ENCODE measurements at regions not wholly inside any gene's neighbourhood (a gene's known extent, or its start where the extent isn't known, plus 50 kb on each side); places are given as distances from the start of the nearest gene placed in this dataset.
"Not testable (repeated sequence)": the region's sequence is repeated elsewhere in the genome, so short reads cannot be mapped to it uniquely, and the experiment has no call there.

DNA sequence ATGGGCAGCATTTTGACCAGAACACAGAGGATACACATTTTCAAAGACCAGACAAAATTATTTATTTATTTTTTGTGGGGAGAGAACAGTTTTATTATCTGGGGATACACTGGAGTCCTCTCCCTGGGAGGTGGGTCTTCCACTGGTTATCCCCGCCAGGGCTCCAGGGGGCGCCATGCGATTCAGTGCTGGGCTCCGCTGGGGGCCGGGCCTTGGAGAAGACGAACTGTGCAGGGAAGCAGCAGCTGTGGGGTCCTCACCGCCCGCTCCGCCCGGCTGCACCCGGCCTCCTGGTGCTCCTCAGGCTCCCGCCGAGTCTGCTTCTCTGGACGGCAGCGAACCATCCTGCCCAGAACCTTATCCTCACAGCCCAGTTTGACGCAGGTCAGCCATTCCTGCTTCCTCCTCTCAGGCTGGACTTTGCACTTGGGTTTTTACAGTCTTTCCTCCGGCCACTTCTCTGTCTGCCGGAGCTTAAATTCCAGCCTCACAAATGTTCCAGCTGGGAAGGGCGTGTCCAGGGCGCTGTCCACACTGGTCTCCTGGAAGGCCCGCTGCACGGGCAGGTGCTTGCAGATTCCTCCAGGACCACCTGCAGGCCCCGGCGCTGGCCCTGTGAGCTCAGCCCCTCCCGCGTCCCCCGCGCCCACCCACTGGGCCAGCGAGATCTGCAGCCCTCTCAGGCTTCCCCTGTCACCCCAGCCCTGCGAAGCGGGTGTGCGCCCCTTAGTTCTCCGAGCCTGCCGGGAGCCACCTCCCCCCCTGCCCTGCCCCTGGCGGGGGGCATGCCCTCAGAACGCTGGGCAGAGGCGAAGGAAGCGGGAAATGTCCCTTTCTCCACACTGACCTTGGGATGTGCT is 1830.0 kb upstream of the DEFB115 start:
- DNase-seq (ENCODE audit: low spot score), result no peak

DNA sequence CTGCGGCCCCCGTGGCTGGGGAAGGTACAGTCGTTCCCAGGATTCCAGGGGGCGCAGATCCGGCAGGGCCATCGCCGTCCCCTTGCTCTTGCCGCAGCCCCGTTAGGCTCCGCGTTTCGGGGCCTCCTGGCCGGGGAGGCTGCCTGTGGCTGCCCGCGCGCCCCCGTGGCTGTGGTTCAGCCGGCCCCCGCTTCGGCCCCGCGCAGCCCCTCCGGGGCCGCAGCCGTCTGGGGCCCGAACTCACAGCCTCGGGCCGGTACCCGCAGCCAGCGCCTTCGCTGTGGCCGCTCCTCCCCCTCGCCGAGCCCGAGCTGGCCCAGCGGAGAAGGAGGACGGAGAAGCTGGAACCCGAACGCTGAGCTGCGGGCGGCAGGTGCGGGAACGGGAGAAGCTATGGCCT is 1826.9 kb upstream of the DEFB115 start:
- DNase-seq (ENCODE audit: low spot score), result no peak

DNA sequence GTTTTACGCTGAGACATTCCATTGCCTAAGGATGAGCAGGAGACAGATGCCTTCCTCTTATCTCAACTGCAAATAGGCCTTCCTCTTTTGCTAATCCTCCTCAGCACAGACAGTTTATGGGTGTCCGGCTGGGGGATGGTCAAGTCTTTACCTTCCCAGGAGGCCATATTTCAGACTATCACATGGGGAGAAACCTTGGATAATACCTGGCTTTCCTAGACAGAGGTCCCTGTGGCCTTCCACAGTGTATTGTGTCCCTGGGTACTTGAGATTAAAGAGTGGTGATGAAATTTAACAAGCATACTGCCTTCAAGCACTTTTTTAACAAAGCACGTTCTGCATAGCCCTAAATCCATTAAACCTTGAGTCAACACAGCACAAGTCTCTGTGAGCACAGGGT is 1816.7 kb upstream of the DEFB115 start:
- not testable (repeated sequence) for DNase-seq (ENCODE audit: low spot score)

DNA sequence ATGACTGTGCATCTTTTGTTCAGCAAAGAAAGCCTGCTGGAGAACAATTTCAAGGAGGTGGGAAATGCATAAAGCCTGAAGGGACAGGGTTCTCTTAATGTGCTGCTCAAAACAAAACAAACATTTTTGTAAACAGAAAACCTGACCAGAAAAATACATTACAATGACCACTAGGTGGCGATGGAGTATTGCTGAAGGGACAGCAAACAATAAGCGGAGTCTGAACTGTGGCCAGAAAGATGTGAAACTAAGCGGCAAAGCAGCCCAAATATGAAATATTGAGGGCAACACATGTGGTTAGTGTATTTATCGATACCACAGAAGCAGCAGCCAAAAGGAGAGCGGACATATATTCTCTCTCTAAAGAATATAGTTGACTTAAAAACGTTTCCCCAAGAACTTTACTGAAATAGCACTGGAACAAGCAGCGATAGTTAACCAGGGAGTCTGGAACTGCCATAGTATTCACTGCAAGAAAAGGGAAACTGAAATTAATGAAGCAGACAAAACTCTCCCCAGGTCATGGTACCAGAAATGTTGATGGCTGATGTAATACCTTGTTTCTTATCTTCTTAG is 1814.2 kb upstream of the DEFB115 start:
- not testable (repeated sequence) for DNase-seq (ENCODE audit: low spot score)

DNA sequence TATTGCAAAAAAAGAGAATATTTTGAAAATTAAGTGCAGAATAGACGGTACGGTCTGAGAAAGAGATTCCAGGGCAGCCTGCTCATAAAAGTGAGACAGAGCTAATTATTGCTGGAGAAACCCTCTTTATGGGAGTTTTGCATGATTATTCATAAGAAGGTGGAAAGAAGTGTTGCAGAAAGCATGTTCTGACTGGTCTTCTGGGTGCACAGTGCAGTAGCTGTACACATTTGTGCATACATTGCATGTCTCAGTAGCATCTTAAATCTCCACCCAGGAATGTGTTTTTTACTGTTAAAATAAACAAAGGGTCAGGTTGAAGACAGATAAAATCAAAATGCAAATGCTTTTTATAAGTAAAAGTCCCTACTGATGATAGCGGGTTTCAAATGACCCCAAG is 1813.6 kb upstream of the DEFB115 start:
- no peak for DNase-seq (ENCODE audit: low spot score)

DNA sequence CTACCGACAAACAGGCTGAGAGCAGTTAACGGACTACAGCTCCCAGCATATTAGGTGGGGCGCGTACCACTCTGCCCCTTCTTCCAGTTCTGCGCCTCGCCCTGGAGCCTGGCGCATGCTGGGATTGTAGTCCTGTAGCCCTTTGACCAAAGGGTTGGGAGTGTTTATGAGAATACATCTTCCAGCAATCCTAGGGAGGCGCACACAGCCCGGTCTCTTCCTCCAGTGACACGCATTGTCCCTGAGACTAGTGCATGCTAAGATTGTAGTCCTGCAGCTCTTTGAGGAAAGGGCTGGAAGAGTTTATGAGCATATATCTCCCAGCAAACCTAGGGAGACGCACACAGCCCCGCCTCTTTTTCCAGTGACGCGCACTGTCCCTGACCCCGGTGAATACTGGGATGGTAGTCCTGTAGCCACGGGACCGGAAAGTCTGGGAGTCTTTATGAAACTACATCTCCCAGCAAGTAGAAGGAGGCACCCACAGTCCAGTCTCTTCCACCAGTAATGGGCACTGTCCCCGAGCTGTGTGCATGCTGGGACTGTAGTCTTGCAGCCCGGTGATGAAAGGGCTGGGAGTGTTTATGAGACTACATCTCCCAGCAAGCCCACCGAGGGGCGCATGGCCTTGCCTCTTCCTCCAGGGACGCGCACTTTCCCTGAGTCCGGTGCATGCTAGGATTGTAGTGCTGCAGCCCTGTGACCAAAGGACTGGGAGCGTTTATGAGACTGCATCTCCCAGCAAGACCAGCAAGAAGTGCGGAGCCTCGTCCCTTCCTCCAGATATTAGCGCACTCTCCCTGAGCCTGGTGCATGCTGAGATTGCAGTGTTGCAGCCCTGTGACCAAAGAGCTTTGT is 1812.2 kb upstream of the DEFB115 start:
- DNase-seq (ENCODE audit: low spot score), result not testable (repeated sequence)

GRCh38 chr20:29447517-29448484 is 1809.7 kb upstream of the DEFB115 start:
- not testable (repeated sequence) for DNase-seq (ENCODE audit: low spot score)

GRCh38 chr20:29448806-29449470 is 1808.5 kb upstream of the DEFB115 start:
- DNase-seq (ENCODE audit: low spot score), result no peak

DNA sequence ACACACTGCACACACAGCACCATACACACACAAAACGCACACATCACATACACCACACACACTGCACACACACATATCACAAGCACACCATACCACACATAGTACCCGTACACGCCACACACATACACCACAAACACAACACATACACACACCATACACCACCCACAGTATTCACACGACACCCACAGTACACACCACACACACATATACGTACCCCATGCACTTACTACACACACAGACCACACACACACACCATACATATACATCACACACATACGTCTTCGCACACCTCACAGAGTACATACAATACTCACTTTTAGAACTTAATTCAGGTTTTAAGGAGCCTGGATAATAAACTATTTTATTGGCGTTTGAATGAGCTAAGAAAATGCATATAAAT is 1805.3 kb upstream of the DEFB115 start:
- no peak for DNase-seq (ENCODE audit: low spot score)

DNA sequence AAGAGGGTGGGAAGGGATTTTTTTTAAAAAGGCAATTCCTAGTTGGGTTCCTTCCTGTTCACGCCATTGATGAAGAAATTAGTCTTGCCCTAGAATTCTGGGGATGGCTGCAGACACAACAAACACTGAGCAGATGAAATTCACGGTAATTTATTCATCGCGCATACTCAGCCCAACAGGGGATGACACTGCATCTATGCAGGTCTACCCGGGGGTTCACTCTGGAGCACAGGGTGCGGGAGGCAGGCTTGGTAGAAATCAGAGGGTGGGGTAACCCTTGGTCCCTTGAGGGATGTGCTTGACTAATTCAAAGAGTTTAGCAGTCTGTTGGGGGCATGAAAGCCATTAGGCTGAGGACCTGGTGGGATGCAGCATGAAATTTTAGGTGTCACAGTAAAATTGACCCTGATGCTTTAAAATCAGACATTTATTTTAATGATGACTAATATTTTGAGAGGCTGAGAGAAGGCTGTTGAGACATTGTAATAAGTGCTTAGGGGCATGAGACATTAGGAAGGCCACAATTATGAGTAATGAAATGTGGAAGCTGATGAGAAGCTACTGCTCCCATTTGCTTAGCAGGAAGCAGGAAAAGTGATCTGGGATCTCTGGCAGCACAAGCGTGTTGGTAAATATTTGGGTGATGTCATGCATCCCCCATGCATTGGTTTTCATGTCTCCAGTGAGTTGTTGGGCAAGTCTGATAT is 1800.3 kb upstream of the DEFB115 start:
- DNase-seq (ENCODE audit: low spot score), result not testable (repeated sequence)

GRCh38 chr20:29472606-29473005 is 1784.9 kb upstream of the DEFB115 start:
- DNase-seq (ENCODE audit: low spot score), result no peak

- DNase-seq (ENCODE audit: low spot score), result not testable (repeated sequence)
Observed at GRCh38 chr20:29492840-29493239, 1764.6 kb upstream of the DEFB115 start.

DNA sequence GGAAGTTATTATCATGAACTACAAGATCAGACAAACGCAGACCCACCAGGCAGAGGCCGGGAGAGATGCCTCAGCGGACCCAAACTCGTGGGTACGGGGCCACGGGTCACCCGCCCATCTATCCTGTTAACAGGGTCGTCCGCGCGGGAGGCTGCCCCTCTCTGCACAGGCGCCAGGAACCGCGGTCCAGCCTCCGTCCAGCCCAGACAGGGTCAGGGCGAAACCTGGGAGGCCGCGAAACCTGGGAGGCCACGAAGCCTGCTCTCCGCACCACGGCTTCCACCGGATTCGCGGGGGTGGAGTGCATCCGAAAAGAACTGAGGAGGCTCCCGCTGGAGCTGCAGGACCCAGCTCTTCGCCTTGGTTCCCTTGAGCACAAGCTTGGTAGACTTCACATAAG is 1760.7 kb upstream of the DEFB115 start:
- not testable (repeated sequence) for DNase-seq (ENCODE audit: low spot score)

- DNase-seq (ENCODE audit: low spot score), result no peak
Observed at GRCh38 chr20:29497261-29497671, 1760.2 kb upstream of the DEFB115 start.

DNA sequence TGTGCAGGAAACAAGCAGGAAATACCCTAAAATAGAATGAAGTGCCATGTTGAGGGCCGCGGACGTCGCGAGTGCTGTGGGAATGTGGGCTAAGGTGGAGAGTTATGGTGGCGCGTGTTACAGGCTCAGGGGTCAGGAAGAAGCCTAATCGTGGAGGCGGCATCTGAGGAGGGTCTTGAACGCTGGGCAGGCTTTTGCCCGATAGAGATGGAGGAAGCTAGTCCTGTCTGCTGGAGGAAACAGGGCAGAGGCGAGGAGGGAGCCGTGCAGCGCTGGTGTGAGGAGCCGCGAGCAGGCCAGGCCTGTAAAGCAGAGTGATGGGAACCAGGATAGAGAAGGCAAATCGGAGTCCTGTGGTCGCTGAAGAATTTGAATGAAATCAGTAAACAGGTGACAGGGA is 1759.8 kb upstream of the DEFB115 start:
- not testable (repeated sequence) for DNase-seq (ENCODE audit: low spot score)

DNA sequence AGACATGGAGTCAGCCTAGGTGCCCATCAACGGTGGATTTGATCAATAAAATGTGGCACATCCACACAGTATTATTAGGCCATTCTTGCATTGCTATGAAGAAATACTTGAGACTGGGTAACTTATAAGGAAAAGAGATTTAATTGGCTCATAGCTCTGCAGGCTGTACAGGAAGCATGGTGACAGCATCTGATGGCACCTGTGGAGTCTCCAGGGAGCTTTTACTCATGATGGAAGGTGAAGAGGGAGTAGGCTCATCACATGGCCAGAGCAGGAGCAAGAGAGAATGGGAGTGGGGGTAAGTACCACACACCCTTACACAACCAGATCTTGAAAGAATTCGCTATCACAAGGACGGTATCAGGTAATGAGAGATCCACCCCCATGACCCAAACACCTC is 1756.7 kb upstream of the DEFB115 start:
- not testable (repeated sequence) for DNase-seq (ENCODE audit: low spot score)

- not testable (repeated sequence) for DNase-seq (ENCODE audit: low spot score)
Observed at GRCh38 chr20:29514634-29515033, 1742.8 kb upstream of the DEFB115 start.

- not testable (repeated sequence) for DNase-seq (ENCODE audit: low spot score)
Observed at GRCh38 chr20:29516847-29517246, 1740.6 kb upstream of the DEFB115 start.

DNA sequence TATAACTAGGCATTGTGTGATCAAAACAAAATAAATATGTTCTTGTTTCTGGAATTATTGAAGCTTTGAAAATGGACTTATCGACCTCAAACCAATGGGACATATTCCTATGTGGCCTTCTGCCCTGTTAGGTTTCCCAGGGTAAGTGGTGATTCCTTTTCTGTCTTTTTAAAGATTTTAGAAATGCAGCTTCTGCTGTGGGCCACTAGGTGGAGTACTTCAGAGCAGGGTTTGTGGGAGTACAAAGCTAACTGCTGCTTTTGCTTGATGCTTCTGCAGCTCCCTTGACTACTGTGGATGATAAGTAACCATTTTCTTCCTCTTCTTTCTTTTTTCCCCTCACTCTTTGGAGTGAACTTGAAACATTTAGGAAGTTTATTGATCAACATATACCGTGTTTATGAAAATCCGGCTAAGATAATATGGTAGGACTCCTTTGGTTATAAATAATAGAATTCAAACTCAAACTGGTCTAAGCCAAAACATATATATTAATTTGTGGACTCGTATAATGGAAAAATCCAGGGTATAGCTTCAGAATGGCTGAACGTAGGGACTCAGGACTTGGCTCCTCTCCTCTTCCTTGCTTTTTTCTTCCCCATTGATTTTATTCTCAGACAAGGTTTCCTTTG is 1737.7 kb upstream of the DEFB115 start:
- not testable (repeated sequence) for DNase-seq (ENCODE audit: low spot score)

All from germinal center (tissue), 1 donor.